Urinary bladder (tissue), 3 donors: ENCODE measurements at regions not wholly inside any gene's neighbourhood (a gene's known extent, or its start where the extent isn't known, plus 50 kb on each side); places are given as distances from the start of the nearest gene placed in this dataset.

Experiments
- DNase-seq: peaks from one replicate; pipeline ENCODE4 v3.0.0-alpha.2; 2015; ENCODE audit errors: extremely low spot score
- H3K27ac ChIP-seq: one replicate; pipeline ENCODE4 v1.5.1; 2013; ENCODE audit warnings: low read depth, mild to moderate bottlenecking, moderate library complexity
- H3K36me3 ChIP-seq: one replicate; pipeline ENCODE4 v1.6.1; 2013; ENCODE audit warnings: mild to moderate bottlenecking, moderate library complexity; ENCODE audit not compliant: insufficient read depth
- H3K4me1 ChIP-seq: one replicate; pipeline ENCODE4 v1.6.1; 2013; ENCODE audit warnings: mild to moderate bottlenecking, moderate library complexity; ENCODE audit not compliant: insufficient read depth
- H3K4me3 ChIP-seq: one replicate; pipeline ENCODE4 v1.5.1; 2013; ENCODE audit warnings: low read depth, low read length
- WGBS: extraction: QIAGEN DNeasy Blood & Tissue Kit; methylation state at CpG from one replicate; pipeline ENCODE4 v1.1.7; 2013; 5-methylcytosine and 5-hydroxymethylcytosine counted together
- donor health status: healthy with polysubstance abuse.
- donor health status: healthy.

DNA sequence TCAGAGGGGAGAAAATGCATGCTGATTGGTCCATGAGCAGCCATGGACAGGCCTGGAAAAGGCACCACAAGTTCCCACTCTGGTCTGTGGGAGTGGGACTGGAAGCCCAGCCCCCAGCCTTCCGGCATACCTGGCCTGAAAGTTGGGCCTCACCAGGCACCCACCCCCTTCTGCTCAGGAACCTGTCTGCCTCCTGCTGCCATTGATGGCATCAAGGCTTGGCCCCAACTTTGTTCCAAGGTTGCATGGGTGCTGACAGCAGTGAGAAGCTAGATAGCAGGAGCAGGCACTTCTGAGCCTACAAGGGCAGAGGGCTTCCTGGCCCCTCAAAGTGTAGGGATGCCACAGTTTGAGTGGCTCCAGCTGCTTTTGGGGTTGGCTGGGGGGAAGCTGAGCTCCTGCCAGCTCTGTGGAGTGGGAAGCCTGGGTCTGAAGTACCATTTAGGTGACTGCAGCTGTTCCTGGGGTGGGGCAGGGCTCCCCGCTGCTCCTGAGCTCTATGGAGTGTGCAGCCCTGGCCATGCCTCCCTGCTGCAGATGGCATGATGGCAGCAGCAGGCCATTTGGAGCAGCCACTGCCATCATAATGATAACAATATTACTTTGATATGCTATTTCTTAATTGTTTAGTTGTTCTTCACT is 1054.1 kb upstream of the GBE1 start:
- no peak overlapping the region for H3K27ac ChIP-seq
- DNase-seq: no peak
- H3K36me3 ChIP-seq: no peaks in the 10 kb centered on the region
- no peaks in the 10 kb centered on the region for H3K4me1 ChIP-seq
- no peak overlapping the region for H3K4me3 ChIP-seq
- 98% methylated on average over 2 of the region's 2 CpGs for WGBS

DNA sequence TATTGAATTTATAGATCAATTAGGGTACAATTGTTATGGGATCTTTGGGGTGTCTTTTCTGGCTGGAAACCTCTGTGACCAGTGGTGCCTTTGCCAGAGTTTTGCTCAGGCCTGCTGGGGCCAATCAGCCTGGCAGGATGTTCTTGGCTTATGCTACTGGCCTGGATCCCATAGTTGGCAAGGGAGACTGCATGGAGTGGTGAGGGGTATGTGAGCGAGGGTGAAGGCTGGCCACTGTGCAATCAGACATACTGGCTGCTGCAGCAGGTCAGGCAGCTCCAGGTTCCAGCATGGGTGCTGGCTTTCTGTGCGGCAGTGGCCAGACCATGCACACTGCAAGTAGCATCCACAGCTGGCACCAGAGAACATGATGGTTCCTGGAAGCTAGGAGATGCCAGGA is 1053.2 kb upstream of the GBE1 start:
- no peak for DNase-seq
- H3K4me3 ChIP-seq: no peak overlapping the region
- no peaks in the 10 kb centered on the region for H3K36me3 ChIP-seq
- no peak overlapping the region for H3K27ac ChIP-seq
- no peaks in the 10 kb centered on the region for H3K4me1 ChIP-seq
- 87% methylated on average over 2 of the region's 2 CpGs for WGBS

DNA sequence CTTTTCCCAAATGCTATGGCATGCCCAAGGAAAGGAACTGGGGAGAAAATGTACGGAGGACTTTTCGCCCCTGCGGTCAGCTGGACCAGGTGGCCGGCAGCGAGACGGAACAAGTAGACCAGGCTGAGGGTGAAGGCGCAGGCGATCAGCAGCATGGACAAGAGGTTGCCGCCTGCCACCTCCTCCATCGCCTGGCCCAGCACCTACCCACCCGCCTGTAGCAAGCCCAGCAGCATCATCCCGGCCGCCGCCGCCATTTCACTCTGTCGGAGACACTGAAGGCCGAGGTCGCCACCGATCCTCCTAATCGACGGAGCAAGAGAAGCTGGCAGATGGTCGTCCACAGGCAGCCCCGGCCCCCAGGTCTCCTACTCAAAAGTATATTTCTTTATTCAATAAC is 1046.3 kb upstream of the GBE1 start:
- H3K27ac ChIP-seq: no peak overlapping the region
- no peak overlapping the region for H3K4me3 ChIP-seq
- H3K4me1 ChIP-seq: no peaks in the 10 kb centered on the region
- DNase-seq: no peak
- no peaks in the 10 kb centered on the region for H3K36me3 ChIP-seq
- 97% methylated on average over 23 of the region's 23 CpGs for WGBS

- no peaks in the 10 kb centered on the region for H3K4me1 ChIP-seq
- no peak overlapping the region for H3K27ac ChIP-seq
- 62% methylated on average over 2 of the region's 2 CpGs for WGBS
- no peak overlapping the region for H3K4me3 ChIP-seq
- no peak for DNase-seq
- H3K36me3 ChIP-seq: no peaks in the 10 kb centered on the region
These were observed 1041.1 kb upstream of the GBE1 start for GRCh38 chr3:82802501-82802900.

DNA sequence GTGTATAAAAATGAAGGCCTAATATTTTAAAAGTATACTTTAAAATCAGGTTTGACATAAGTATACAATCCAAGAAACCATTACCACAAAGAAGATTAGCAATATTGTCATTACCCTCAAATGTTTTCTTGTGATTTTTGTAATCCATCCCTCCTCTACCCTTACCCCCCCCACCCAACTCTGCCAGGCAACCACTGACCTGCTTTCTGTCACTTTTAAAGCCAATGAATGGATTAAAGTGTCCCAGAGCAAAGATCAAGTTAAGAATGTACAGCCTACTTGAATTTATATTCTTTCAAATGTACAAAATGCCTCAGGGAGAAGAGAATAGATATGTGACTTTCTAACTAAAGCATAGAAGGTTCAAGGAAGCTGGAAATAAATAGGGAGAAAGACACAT is 1038.8 kb upstream of the GBE1 start:
- H3K4me1 ChIP-seq: no peaks in the 10 kb centered on the region
- no peak overlapping the region for H3K27ac ChIP-seq
- H3K36me3 ChIP-seq: no peaks in the 10 kb centered on the region
- DNase-seq: no peak
- no peak overlapping the region for H3K4me3 ChIP-seq

GRCh38 chr3:82796765-82797164 is 1035.3 kb upstream of the GBE1 start:
- Histone ChIP-seq H3K27ac (no peak overlapping the region), H3K4me3 (no peak overlapping the region), H3K4me1 (no peaks in the 10 kb centered on the region), H3K36me3 (no peaks in the 10 kb centered on the region)
- DNase-seq: no peak
- WGBS: 85% methylated on average over 1 of the region's 1 CpG

- Histone ChIP-seq H3K27ac (no peak overlapping the region), H3K4me3 (no peak overlapping the region), H3K36me3 (no peaks in the 10 kb centered on the region), H3K4me1 (no peaks in the 10 kb centered on the region)
- 94% methylated on average over 11 of the region's 11 CpGs for WGBS
- DNase-seq: no peak
These were observed 1029.8 kb upstream of the GBE1 start for GRCh38 chr3:82791241-82791640.

- Histone ChIP-seq H3K4me3 (no peak overlapping the region), H3K36me3 (no peaks in the 10 kb centered on the region), H3K27ac (no peak overlapping the region), H3K4me1 (no peaks in the 10 kb centered on the region)
- WGBS: 81% methylated on average over 13 of the region's 13 CpGs
- no peak for DNase-seq
These were observed 1029.1 kb upstream of the GBE1 start for GRCh38 chr3:82790307-82791097.

DNA sequence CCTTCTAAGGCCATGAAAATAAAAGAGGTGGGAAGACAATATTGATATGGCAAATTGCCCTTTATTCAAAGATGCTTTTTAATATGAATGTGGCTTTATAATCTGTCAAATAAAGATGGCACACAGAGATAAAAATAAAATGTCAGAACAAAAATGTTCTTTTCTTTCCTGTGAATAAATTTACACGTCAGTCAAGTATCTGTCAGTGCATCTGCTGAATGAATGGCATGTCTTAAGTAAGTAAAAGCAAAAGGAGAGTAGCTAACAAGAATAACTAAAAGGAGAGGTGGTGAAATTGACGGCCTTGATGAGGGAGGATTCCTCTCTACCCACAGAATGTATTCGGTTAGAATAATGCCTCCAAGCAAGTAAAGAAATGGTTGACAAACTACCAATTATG is 1021.7 kb upstream of the GBE1 start:
- Histone ChIP-seq H3K27ac (no peak overlapping the region), H3K4me3 (no peak overlapping the region), H3K4me1 (no peaks in the 10 kb centered on the region), H3K36me3 (no peaks in the 10 kb centered on the region)
- no peak for DNase-seq
- 78% methylated on average over 3 of the region's 3 CpGs for WGBS

- Histone ChIP-seq H3K4me1 (no peaks in the 10 kb centered on the region), H3K4me3 (no peak overlapping the region), H3K36me3 (no peaks in the 10 kb centered on the region), H3K27ac (no peak overlapping the region)
- WGBS: 64% methylated on average over 4 of the region's 4 CpGs
- DNase-seq: no peak
These were observed 1011.8 kb upstream of the GBE1 start for GRCh38 chr3:82773207-82773606.

DNA sequence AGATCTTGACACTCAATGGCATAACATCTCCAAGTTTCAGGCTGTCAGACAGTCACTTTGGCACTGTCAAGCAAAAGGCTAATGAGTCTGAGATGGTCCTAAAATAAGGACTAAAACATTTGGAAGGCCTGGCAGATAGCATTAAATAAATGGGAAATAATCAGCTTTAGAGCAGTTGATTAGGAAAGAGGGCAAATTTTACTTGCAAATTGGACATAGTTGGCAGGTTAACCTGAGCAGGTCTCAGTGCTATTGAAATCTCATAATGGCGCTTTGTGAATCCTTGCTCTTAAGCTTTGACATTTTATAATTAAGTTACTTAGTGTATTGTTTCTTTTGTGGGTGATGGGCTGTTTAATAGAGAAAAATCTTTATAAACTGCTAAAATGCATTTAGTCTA is 1003.1 kb upstream of the GBE1 start:
- whole genome bisulfite sequencing: 96% methylated on average over 1 of the region's 1 CpG
- H3K27ac ChIP-seq: no peak overlapping the region
- H3K4me1 ChIP-seq: no peaks in the 10 kb centered on the region
- no peak overlapping the region for H3K4me3 ChIP-seq
- no peak for DNase-seq
- no peaks in the 10 kb centered on the region for H3K36me3 ChIP-seq

DNA sequence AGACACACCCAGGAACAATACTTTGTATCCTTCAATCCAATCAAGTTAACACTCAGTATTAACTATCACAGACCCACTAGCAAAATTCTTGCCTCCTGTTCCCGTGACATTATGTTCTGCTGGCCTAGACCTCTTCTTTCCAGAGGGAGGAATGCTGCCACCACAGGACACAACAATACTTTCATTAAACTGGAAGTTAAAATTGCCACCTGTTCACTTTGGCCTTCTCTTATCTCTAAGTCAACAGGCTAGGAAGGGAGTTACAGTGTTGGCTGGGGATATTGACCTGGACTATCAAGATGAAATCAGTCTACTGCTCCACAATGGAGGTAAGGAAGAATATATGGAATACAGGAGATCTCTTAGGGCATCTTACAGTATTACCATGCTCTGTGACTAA is 1000.4 kb upstream of the GBE1 start:
- WGBS: 81% methylated on average over 1 of the region's 1 CpG
- DNase-seq: no peak
- H3K4me3 ChIP-seq: no peak overlapping the region
- H3K4me1 ChIP-seq: no peaks in the 10 kb centered on the region
- no peak overlapping the region for H3K27ac ChIP-seq
- no peaks in the 10 kb centered on the region for H3K36me3 ChIP-seq

DNA sequence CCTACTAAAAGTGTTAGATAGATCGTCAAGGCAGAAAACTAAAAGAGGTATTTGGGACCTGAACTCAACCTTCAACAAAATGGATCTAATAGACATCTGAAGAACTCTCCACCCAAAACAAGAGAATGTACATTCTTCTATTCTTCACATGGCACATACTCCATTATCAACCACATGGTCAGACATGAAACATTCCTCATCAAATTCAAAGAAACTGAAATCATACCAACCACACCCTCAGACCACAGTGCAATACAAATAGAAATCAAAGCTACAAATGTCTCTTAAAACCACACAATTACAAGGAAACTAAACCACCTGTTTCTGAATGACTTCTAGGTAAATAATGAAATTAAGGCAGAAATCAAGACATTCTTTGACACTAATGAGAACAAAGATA is 984.1 kb upstream of the GBE1 start:
- Histone ChIP-seq H3K36me3 (no peaks in the 10 kb centered on the region), H3K27ac (no peak overlapping the region), H3K4me1 (no peaks in the 10 kb centered on the region), H3K4me3 (no peak overlapping the region)
- WGBS: 36% methylated on average over 1 of the region's 1 CpG
- no peak for DNase-seq

- H3K4me1 ChIP-seq: no peaks in the 10 kb centered on the region
- DNase-seq: no peak
- H3K27ac ChIP-seq: no peak overlapping the region
- 85% methylated on average over 5 of the region's 5 CpGs for WGBS
- no peaks in the 10 kb centered on the region for H3K36me3 ChIP-seq
- H3K4me3 ChIP-seq: no peak overlapping the region
These were observed 981.8 kb upstream of the GBE1 start for GRCh38 chr3:82743196-82743595.
